T-helper 22 cell (primary cell): ENCODE measurements at regions not wholly inside any gene's neighbourhood (a gene's known extent, or its start where the extent isn't known, plus 50 kb on each side); places are given as distances from the start of the nearest gene placed in this dataset.
"Not testable (repeated sequence)": the region's sequence is repeated elsewhere in the genome, so short reads cannot be mapped to it uniquely, and the experiment has no call there.

Experiments used
- DNase-seq: peaks from one replicate; pipeline ENCODE4 v3.0.0-alpha.2; 2020; ENCODE audit warnings: low read depth

GRCh38 chr10:64430690-64431323 lies 909.6 kb downstream of the REEP3 start:
- no peak for DNase-seq

GRCh38 chr10:64441872-64442271 lies 920.7 kb downstream of the REEP3 start:
- DNase-seq: not testable (repeated sequence)

GRCh38 chr10:64444163-64444562 lies 923.0 kb downstream of the REEP3 start:
- DNase-seq: no peak

- DNase-seq: no peak
Observed at GRCh38 chr10:64444564-64444963, 923.4 kb downstream of the REEP3 start.

GRCh38 chr10:64449603-64450002 lies 928.4 kb downstream of the REEP3 start:
- no peak for DNase-seq

GRCh38 chr10:64450312-64450711 lies 929.1 kb downstream of the REEP3 start:
- DNase-seq: no peak

- DNase-seq: no peak
Observed at GRCh38 chr10:64454962-64455361, 933.8 kb downstream of the REEP3 start.

- DNase-seq: no peak
Observed at GRCh38 chr10:64458306-64458705, 937.1 kb downstream of the REEP3 start.

- DNase-seq: no peak
Observed at GRCh38 chr10:64463406-64463805, 942.2 kb downstream of the REEP3 start.

GRCh38 chr10:64465653-64466052 lies 944.5 kb downstream of the REEP3 start:
- DNase-seq: no peak

- no peak for DNase-seq
Observed at GRCh38 chr10:64468219-64468618, 947.0 kb downstream of the REEP3 start.

GRCh38 chr10:64476506-64476905 lies 955.3 kb downstream of the REEP3 start:
- DNase-seq: no peak

GRCh38 chr10:64477791-64478190 lies 956.6 kb downstream of the REEP3 start:
- no peak for DNase-seq

- DNase-seq: no peak
Observed at GRCh38 chr10:64484811-64485330, 963.7 kb downstream of the REEP3 start.

GRCh38 chr10:64486149-64486548 lies 964.9 kb downstream of the REEP3 start:
- no peak for DNase-seq

- no peak for DNase-seq
Observed at GRCh38 chr10:64486901-64487300, 965.7 kb downstream of the REEP3 start.

- DNase-seq: no peak
Observed at GRCh38 chr10:64494901-64495300, 973.7 kb downstream of the REEP3 start.

- DNase-seq: no peak
Observed at GRCh38 chr10:64497306-64497705, 976.1 kb downstream of the REEP3 start.

GRCh38 chr10:64501807-64502206 lies 980.6 kb downstream of the REEP3 start:
- DNase-seq: no peak

GRCh38 chr10:64502936-64503335 lies 981.7 kb downstream of the REEP3 start:
- DNase-seq: no peak

- no peak for DNase-seq
Observed at GRCh38 chr10:64503429-64503828, 982.2 kb downstream of the REEP3 start.

GRCh38 chr10:64505501-64505900 lies 984.3 kb downstream of the REEP3 start:
- no peak for DNase-seq

- DNase-seq: no peak
Observed at GRCh38 chr10:64506963-64507362, 985.8 kb downstream of the REEP3 start.

- DNase-seq: no peak
Observed at GRCh38 chr10:64507651-64508028, 986.4 kb downstream of the REEP3 start.
